MM.1S (cell line): ENCODE measurements at regions not wholly inside any gene's neighbourhood (a gene's known extent, or its start where the extent isn't known, plus 50 kb on each side); places are given as distances from the start of the nearest gene placed in this dataset.
A peak's percentile ranks its signal among the peaks of the same experiment; 100 is the strongest.

Experiments used
- DNase-seq: peaks from one replicate; pipeline ENCODE4 v3.0.0-alpha.2; 2015
- H2AFZ ChIP-seq: fragments of 300-600 bp; sonication (generic); 2 replicates; pipeline ENCODE4 v1.6.0; 2016; ENCODE audit warnings: antibody characterized with exemption, low read length
- H3F3A ChIP-seq: fragments of 300-600 bp; sonication (generic); 2 replicates; pipeline ENCODE4 v1.6.1; 2016; ENCODE audit warnings: mild to moderate bottlenecking, antibody characterized with exemption, low read length, moderate library complexity, mixed read lengths; ENCODE audit not compliant: insufficient read depth
- H3K27ac ChIP-seq: fragments of 300-600 bp; sonication (generic); 2 replicates; pipeline ENCODE4 v1.5.1; 2016; ENCODE audit warnings: mild to moderate bottlenecking, low read length
- H3K27me3 ChIP-seq: fragments of 300-600 bp; sonication (generic); replicated peaks from 2 replicates; pipeline ENCODE4 v1.6.0; 2016; ENCODE audit warnings: low read length; ENCODE audit not compliant: insufficient read depth
- H3K36me3 ChIP-seq: fragments of 300-600 bp; sonication (generic); replicated peaks from 2 replicates; pipeline ENCODE4 v1.6.1; 2016; ENCODE audit warnings: mild to moderate bottlenecking, low read length, mixed read lengths; ENCODE audit not compliant: insufficient read depth
- H3K4me1 ChIP-seq: fragments of 300-600 bp; sonication (generic); 2 replicates; pipeline ENCODE4 v1.6.1; 2016; ENCODE audit warnings: low read length, mixed read lengths
- H3K4me2 ChIP-seq: fragments of 300-600 bp; sonication (generic); 2 replicates; pipeline ENCODE4 v1.6.0; 2016; ENCODE audit warnings: low read depth, low read length
- H3K4me3 ChIP-seq: fragments of 300-600 bp; sonication (generic); 2 replicates; pipeline ENCODE4 v1.5.1; 2016; ENCODE audit warnings: low read length, mixed read lengths
- H3K79me2 ChIP-seq: fragments of 300-600 bp; sonication (generic); 2 replicates; pipeline ENCODE4 v1.6.1; 2016; ENCODE audit warnings: mixed run types, low read length, mixed read lengths
- H3K9ac ChIP-seq: fragments of 300-600 bp; sonication (generic); 2 replicates; pipeline ENCODE4 v1.6.1; 2016; ENCODE audit warnings: low read length, mixed read lengths
- H3K9me2 ChIP-seq: fragments of 300-600 bp; sonication (generic); replicated peaks from 2 replicates; pipeline ENCODE4 v1.6.1; 2016; ENCODE audit warnings: mild to moderate bottlenecking, low read length, mixed read lengths; ENCODE audit not compliant: insufficient read depth
- H3K9me3 ChIP-seq: fragments of 300-600 bp; sonication (generic); replicated peaks from 2 replicates; pipeline ENCODE4 v1.6.1; 2016; ENCODE audit warnings: mild to moderate bottlenecking, low read length, mixed read lengths; ENCODE audit not compliant: insufficient read depth
- H4K20me1 ChIP-seq: fragments of 300-600 bp; sonication (generic); 2 replicates; pipeline ENCODE4 v1.6.1; 2016; ENCODE audit warnings: mild to moderate bottlenecking, low read length, moderate library complexity, mixed read lengths; ENCODE audit not compliant: insufficient read depth
- EZH2 ChIP-seq: fragments of 300-600 bp; sonication (generic); optimal IDR thresholded peaks from 2 replicates; pipeline ENCODE3; 2017; ENCODE audit warnings: low read depth, mild to moderate bottlenecking, antibody characterized with exemption, low read length, mixed read lengths
- EZH2phosphoT487 ChIP-seq: fragments of 300-600 bp; sonication (generic); IDR thresholded peaks from 2 replicates; pipeline ENCODE4 v1.6.1; 2018; ENCODE audit warnings: antibody characterized with exemption, low read length
- TF ChIP-seq, protein P1 (sequence below): fragments of 300-600 bp; sonication (generic); IDR thresholded peaks from 2 replicates; pipeline ENCODE4 v1.5.1; 2016; ENCODE audit warnings: antibody characterized with exemption, low read length, mixed read lengths

DNA sequence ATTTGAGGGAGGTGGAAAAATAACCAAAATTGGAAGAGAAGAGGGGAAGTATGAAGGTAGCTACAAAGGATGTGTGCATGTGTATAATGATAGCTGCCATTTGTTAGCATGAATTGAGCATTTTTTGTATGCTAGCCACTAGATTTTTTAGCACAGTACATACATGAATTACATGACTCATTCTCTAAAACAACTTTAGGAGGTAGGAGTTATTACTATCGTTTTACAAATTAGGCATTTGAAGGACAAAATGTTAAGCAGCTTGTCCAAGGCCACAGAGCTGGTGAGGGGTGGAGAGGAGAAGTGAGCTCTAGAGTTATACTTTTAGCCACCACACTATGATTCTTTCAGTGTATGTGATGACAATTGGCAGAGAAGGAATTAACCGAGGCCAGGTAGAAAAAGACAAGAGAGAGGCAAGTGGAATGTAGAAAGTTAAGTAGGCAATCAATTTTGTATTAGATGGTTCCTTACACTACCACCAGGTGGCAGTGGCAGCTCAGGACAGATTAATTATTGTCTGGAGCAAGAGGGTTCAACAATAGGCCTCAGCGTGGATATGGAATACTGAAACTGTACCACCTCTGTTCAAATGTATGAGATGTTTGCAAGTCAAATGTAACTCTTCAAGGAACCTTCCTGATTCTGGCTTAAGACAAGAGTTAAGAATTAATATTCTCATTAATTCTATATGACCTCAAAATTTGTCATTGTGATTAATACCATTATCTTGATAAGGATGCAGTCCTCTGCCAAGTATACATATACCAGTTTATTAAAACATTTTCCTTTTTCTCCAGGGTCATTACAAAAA lies 128.0 kb downstream of the MBL2 start:
- H3K9me2 ChIP-seq: no peaks in the 10 kb centered on the region
- H4K20me1 ChIP-seq: no peaks in the 10 kb centered on the region
- no peak overlapping the region for H3K4me3 ChIP-seq
- no peaks in the 10 kb centered on the region for H3K9me3 ChIP-seq
- H2AFZ ChIP-seq: no peak overlapping the region
- peak; percentile 31 for DNase-seq
- H3K27ac ChIP-seq: no peak overlapping the region
- no peaks in the 10 kb centered on the region for H3K79me2 ChIP-seq
- peaks cover 4% of the 10 kb centered on the region; the same call in 1 of the 2 replicates for H3F3A ChIP-seq
- H3K36me3 ChIP-seq: no peaks in the 10 kb centered on the region
- no peak for TF ChIP-seq EZH2phosphoT487
- TF ChIP-seq, protein P1, sequence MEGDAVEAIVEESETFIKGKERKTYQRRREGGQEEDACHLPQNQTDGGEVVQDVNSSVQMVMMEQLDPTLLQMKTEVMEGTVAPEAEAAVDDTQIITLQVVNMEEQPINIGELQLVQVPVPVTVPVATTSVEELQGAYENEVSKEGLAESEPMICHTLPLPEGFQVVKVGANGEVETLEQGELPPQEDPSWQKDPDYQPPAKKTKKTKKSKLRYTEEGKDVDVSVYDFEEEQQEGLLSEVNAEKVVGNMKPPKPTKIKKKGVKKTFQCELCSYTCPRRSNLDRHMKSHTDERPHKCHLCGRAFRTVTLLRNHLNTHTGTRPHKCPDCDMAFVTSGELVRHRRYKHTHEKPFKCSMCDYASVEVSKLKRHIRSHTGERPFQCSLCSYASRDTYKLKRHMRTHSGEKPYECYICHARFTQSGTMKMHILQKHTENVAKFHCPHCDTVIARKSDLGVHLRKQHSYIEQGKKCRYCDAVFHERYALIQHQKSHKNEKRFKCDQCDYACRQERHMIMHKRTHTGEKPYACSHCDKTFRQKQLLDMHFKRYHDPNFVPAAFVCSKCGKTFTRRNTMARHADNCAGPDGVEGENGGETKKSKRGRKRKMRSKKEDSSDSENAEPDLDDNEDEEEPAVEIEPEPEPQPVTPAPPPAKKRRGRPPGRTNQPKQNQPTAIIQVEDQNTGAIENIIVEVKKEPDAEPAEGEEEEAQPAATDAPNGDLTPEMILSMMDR: peak; percentile 74
- H3K4me1 ChIP-seq: peaks cover 9% of the 10 kb centered on the region
- no peak overlapping the region for H3K4me2 ChIP-seq
- no peak overlapping the region for H3K9ac ChIP-seq
- no peaks in the 10 kb centered on the region for H3K27me3 ChIP-seq

DNA sequence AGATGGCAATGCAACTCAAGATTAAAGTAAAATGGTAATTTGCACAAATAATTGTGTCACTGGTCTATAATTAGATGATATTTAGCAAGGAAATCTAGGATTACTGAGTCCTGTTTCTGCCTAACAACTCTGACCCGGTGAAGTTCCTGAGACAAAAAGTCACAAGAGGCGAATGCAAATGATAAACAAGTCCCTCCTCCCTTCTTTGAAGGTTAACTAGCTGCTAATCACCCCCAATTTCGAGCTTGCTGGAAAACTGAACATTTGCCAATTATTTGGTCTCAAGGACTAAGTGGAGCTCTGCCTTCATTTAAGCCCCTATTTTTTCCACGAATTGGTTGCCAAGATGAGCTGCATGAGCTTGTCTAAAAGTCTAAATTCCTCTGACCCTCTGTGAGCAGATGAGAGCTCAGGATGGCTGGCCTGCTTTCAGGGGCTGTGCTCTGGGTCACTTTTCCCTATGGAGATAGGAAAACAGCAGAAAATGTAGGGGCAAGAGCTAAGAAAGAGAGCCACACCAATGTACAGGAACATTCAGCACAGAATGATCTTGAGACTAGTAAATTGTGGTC lies 127.3 kb downstream of the MBL2 start:
- no peaks in the 10 kb centered on the region for H4K20me1 ChIP-seq
- H3K4me2 ChIP-seq: no peak overlapping the region
- H3K79me2 ChIP-seq: no peaks in the 10 kb centered on the region
- H3K4me3 ChIP-seq: no peak overlapping the region
- DNase-seq: no peak
- H3K27me3 ChIP-seq: no peaks in the 10 kb centered on the region
- no peaks in the 10 kb centered on the region for H3K9me3 ChIP-seq
- TF ChIP-seq EZH2phosphoT487 (no peak), EZH2 (no peak)
- TF ChIP-seq, protein P1: no peak
- H3K36me3 ChIP-seq: no peaks in the 10 kb centered on the region
- H2AFZ ChIP-seq: no peak overlapping the region
- H3K27ac ChIP-seq: no peak overlapping the region
- no peaks in the 10 kb centered on the region for H3F3A ChIP-seq
- no peak overlapping the region for H3K9ac ChIP-seq
- peaks cover 4% of the 10 kb centered on the region for H3K4me1 ChIP-seq
- H3K9me2 ChIP-seq: no peaks in the 10 kb centered on the region

DNA sequence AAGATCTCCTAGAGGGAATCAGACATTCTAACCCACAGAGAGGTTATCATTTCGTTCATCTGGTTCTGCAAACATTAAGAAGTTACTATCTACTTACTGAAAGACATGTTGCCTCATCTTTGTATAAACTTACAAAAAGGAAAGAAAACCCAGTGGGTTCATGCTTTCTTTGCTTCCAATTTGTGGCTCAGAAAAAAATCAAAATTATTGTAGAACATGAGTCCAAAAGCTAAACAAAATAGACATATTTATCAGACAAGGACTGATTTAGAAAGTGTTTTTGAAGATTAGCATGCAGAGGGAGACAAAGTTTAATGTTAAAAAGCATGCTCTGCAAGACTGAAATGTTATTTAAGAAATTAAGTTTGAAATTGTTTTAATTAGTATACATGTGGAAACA lies 123.1 kb downstream of the MBL2 start:
- H3K4me2 ChIP-seq: no peak overlapping the region
- H3F3A ChIP-seq: no peaks in the 10 kb centered on the region
- no peaks in the 10 kb centered on the region for H3K9me2 ChIP-seq
- no peak overlapping the region for H2AFZ ChIP-seq
- TF ChIP-seq, protein P1: no peak
- TF ChIP-seq EZH2: no peak
- TF ChIP-seq EZH2phosphoT487: no peak
- H3K9ac ChIP-seq: no peak overlapping the region
- H4K20me1 ChIP-seq: no peaks in the 10 kb centered on the region
- no peaks in the 10 kb centered on the region for H3K4me1 ChIP-seq
- no peaks in the 10 kb centered on the region for H3K79me2 ChIP-seq
- no peaks in the 10 kb centered on the region for H3K36me3 ChIP-seq
- H3K27ac ChIP-seq: no peak overlapping the region
- no peak for DNase-seq
- H3K9me3 ChIP-seq: no peaks in the 10 kb centered on the region
- H3K4me3 ChIP-seq: no peak overlapping the region
- no peaks in the 10 kb centered on the region for H3K27me3 ChIP-seq
